Panc1 (cell line): ENCODE measurements at regions not wholly inside any gene's neighbourhood (a gene's known extent, or its start where the extent isn't known, plus 50 kb on each side); places are given as distances from the start of the nearest gene placed in this dataset.

Experiments used
- ATAC-seq: fragments of 200-7000 bp; cut with Tn5 transposase; 2 replicates; pipeline ENCODE4 v1.9.1; 2020; ENCODE audit warnings: mild to moderate bottlenecking, moderate library complexity
- BruUV-seq: library from RNA; stranded (reverse); fragments of 400-500 nt; replicated peaks from 2 replicates; lab custom pipeline; 2021; lab: Mats Ljungman, UMichigan
- CTCF ChIA-PET: fragments of 300-600 bp; sonication (Branson Sonifier 250); formaldehyde crosslinking; loops from one replicate; lab custom pipeline; 2022; ENCODE audit warnings: antibody characterized with exemption; lab: Charles Lee
- POLR2A ChIA-PET: fragments of 300-600 bp; sonication (Branson Sonifier 250); formaldehyde crosslinking; loops from one replicate; lab custom pipeline; 2022; ENCODE audit warnings: antibody characterized with exemption; lab: Charles Lee
- DNase-seq: peaks from one replicate; pipeline ENCODE4 v3.0.0-alpha.2; 2010; ENCODE audit warnings: low read depth, low spot score
- H3K27ac ChIP-seq: 2 replicates; pipeline ENCODE4 v1.5.1; 2011; ENCODE audit warnings: mild to moderate bottlenecking, low read length, inconsistent platforms
- H3K27me3 ChIP-seq: fragments of 200-500 bp; sonication (Bioruptor generic); 2 replicates; pipeline ENCODE4 v1.6.0; 2014; ENCODE audit warnings: low read length, inconsistent platforms; ENCODE audit not compliant: control insufficient read depth, insufficient read depth
- H3K36me3 ChIP-seq: fragments of 200-500 bp; sonication (Bioruptor generic); 2 replicates; pipeline ENCODE4 v1.5.1; 2014; ENCODE audit warnings: inconsistent platforms, mild to moderate bottlenecking, low read length, moderate library complexity; ENCODE audit not compliant: control insufficient read depth, insufficient read depth
- H3K4me1 ChIP-seq: 2 replicates; pipeline ENCODE4 v1.5.1; 2011; ENCODE audit warnings: inconsistent platforms, mild to moderate bottlenecking, low read length, moderate library complexity; ENCODE audit not compliant: control insufficient read depth, insufficient read depth
- H3K4me3 ChIP-seq, 2 experiments: 2 replicates each; pipeline ENCODE4 v1.5.1; 2011 to 2012; ENCODE audit warnings: low read depth in 2 of 2, low read length in 2 of 2, mild to moderate bottlenecking in 2 of 2, inconsistent platforms in 1 of 2, moderate library complexity in 1 of 2
- H3K9me3 ChIP-seq: fragments of 200-500 bp; sonication (Bioruptor generic); 2 replicates; pipeline ENCODE4 v1.5.1; 2014; ENCODE audit warnings: low read depth, mild to moderate bottlenecking, inconsistent platforms, low read length, moderate library complexity; ENCODE audit not compliant: control insufficient read depth, insufficient read depth
- POLR2AphosphoS5 ChIP-seq: IDR thresholded peaks from 2 replicates; pipeline ENCODE4 v1.6.1; 2012; ENCODE audit warnings: mild to moderate bottlenecking, low read depth, low read length, moderate library complexity
- SIN3A ChIP-seq: IDR thresholded peaks from 2 replicates; pipeline ENCODE4 v1.6.1; 2012; ENCODE audit warnings: low read depth, mild to moderate bottlenecking, low read length, moderate library complexity, borderline replicate concordance; ENCODE audit not compliant: insufficient read depth
- TCF7L2 ChIP-seq: IDR thresholded peaks from 2 replicates; pipeline ENCODE4 v1.6.1; 2011; ENCODE audit warnings: mild to moderate bottlenecking, low read depth, low read length, inconsistent platforms
- in situ Hi-C: cut with HindIII; loops from 2 replicates; pipeline ENCODE4 v1.10.0; 2016; ENCODE audit warnings: low sequenced_read_pairs, low pct_unique_long_range_greater_than_20kb
- intact Hi-C: fragments of 100-400 bp; cut with micrococcal nuclease; formaldehyde crosslinking; loops from one replicate; pipeline ENCODE4 v1.10.0; 2022; ENCODE audit not compliant: unreplicated experiment
- TF ChIP-seq, protein P1 (sequence below): fragments of 450-650 bp; IDR thresholded peaks from 2 replicates; pipeline ENCODE4 v1.5.1; 2017; ENCODE audit warnings: mild to moderate bottlenecking
- TF ChIP-seq, protein P2 (sequence below), 2 experiments: IDR thresholded peaks; 2 replicates each; pipeline ENCODE4 v1.6.1; 2011 to 2012; ENCODE audit warnings: low read depth in 2 of 2, control low read depth in 1 of 2, low read length in 1 of 2, mild to moderate bottlenecking in 1 of 2, moderate library complexity in 1 of 2; ENCODE audit not compliant: insufficient read depth in 1 of 2

DNA sequence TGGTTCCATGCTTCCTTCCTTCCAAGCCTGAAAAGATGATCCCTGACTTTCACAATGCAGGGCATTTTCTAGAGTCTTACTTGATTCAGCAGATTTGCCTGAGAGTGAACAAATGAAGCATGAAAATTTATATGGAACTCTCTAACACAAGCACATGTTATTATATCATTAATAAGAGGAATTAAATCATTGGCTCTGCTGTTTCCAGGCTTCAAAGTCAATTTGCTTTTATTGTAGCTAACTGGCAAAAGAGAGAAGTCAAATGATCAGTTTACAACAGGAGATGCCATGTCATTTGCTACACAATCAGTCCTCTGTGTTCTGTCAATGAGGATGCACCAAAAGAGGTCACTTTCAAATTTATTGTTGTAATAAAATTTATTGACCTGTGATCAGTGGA, 101.5 kb upstream of the UGT8 start:
- ChIA-PET POLR2A (no interaction called here), CTCF (no interaction called here)
- intact Hi-C loops: no loop called here
- no peaks in the 10 kb centered on the region for H3K27me3 ChIP-seq
- no peaks in the 10 kb centered on the region for H3K9me3 ChIP-seq
- DNase-seq: no peak
- TF ChIP-seq, protein P1, sequence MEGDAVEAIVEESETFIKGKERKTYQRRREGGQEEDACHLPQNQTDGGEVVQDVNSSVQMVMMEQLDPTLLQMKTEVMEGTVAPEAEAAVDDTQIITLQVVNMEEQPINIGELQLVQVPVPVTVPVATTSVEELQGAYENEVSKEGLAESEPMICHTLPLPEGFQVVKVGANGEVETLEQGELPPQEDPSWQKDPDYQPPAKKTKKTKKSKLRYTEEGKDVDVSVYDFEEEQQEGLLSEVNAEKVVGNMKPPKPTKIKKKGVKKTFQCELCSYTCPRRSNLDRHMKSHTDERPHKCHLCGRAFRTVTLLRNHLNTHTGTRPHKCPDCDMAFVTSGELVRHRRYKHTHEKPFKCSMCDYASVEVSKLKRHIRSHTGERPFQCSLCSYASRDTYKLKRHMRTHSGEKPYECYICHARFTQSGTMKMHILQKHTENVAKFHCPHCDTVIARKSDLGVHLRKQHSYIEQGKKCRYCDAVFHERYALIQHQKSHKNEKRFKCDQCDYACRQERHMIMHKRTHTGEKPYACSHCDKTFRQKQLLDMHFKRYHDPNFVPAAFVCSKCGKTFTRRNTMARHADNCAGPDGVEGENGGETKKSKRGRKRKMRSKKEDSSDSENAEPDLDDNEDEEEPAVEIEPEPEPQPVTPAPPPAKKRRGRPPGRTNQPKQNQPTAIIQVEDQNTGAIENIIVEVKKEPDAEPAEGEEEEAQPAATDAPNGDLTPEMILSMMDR: no peak
- TF ChIP-seq SIN3A: no peak
- TF ChIP-seq TCF7L2: no peak
- TF ChIP-seq, protein P2, sequence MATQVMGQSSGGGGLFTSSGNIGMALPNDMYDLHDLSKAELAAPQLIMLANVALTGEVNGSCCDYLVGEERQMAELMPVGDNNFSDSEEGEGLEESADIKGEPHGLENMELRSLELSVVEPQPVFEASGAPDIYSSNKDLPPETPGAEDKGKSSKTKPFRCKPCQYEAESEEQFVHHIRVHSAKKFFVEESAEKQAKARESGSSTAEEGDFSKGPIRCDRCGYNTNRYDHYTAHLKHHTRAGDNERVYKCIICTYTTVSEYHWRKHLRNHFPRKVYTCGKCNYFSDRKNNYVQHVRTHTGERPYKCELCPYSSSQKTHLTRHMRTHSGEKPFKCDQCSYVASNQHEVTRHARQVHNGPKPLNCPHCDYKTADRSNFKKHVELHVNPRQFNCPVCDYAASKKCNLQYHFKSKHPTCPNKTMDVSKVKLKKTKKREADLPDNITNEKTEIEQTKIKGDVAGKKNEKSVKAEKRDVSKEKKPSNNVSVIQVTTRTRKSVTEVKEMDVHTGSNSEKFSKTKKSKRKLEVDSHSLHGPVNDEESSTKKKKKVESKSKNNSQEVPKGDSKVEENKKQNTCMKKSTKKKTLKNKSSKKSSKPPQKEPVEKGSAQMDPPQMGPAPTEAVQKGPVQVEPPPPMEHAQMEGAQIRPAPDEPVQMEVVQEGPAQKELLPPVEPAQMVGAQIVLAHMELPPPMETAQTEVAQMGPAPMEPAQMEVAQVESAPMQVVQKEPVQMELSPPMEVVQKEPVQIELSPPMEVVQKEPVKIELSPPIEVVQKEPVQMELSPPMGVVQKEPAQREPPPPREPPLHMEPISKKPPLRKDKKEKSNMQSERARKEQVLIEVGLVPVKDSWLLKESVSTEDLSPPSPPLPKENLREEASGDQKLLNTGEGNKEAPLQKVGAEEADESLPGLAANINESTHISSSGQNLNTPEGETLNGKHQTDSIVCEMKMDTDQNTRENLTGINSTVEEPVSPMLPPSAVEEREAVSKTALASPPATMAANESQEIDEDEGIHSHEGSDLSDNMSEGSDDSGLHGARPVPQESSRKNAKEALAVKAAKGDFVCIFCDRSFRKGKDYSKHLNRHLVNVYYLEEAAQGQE (IDR thresholded peaks at IDR 0.05; ENCODE audit: insufficient read depth in 1 of 2, low read depth in 2 of 2, low read length in 1 of 2): no peak
- no peak for TF ChIP-seq POLR2AphosphoS5
- H3K4me1 ChIP-seq: no peaks in the 10 kb centered on the region
- H3K4me3 ChIP-seq: no peak overlapping the region
- H3K36me3 ChIP-seq: no peaks in the 10 kb centered on the region
- H3K27ac ChIP-seq: no peak overlapping the region
- no TSS peak for BruUV-seq
- in situ Hi-C loops: no loop called here
- no peak for ATAC-seq

DNA sequence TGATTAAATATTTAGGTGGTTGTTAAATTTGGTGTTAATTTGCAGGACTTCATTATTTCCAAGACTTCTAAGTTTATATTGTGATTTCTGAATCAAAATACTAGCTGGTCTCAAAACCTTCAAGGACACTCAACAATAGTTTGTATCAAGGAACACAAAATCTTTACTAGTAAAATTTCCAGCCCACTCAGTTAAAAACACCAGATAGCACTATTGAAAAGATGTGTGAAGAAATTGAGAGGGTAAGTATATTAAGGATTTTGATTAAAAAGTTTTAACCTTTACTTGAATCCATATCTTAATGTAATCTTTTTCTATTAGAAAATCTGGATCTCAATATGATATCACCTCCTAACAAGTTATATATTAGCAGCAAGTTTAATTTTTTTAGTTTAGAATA, 89.3 kb upstream of the UGT8 start:
- no TSS peak for BruUV-seq
- POLR2A ChIA-PET: no interaction called here
- H3K4me1 ChIP-seq: no peaks in the 10 kb centered on the region
- H3K36me3 ChIP-seq: no peaks in the 10 kb centered on the region
- no peak overlapping the region for H3K27ac ChIP-seq
- DNase-seq (no peak), ATAC-seq (no peak)
- CTCF ChIA-PET: no interaction called here
- in situ Hi-C loops (no loop called here), intact Hi-C loops (no loop called here)
- TF ChIP-seq TCF7L2: no peak
- no peaks in the 10 kb centered on the region for H3K9me3 ChIP-seq
- H3K27me3 ChIP-seq: no peaks in the 10 kb centered on the region
- no peak overlapping the region for H3K4me3 ChIP-seq

DNA sequence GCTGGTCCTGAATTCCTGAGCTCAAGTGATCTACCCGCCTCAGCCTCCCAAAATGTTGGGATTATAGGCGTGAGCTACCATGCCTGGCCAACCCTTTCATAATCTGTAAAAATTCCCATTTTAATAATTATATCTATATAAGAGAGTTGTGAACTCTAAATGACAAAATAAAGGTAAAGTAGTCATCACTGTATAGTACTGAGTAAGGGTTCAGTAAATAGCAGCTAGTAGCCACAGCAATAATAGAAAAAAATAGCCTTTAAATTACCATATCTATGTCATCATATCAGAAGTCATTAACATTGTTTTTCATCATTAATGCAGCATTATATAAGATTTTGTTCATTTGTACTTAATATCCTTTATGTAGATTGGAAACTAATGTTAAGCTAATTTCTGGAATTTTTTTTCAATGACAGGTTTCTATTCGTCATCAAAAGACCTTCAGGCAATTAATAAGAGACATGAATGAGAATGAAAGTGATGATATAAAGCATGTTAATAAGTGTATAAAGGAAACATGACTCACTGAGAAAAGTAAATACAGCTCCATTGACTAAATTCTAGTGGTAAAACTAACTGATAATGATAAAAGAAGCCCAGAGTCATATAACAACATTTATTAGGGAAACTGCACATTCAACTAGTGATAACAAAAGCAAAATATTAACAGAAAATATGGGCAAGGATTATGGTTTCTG, 85.9 kb upstream of the UGT8 start:
- H3K4me3 ChIP-seq: no peak overlapping the region
- no peaks in the 10 kb centered on the region for H3K36me3 ChIP-seq
- H3K4me1 ChIP-seq: no peaks in the 10 kb centered on the region
- ChIA-PET CTCF (no interaction called here), POLR2A (no interaction called here)
- intact Hi-C loops (no loop called here), in situ Hi-C loops (no loop called here)
- BruUV-seq: no TSS peak
- no peaks in the 10 kb centered on the region for H3K9me3 ChIP-seq
- ATAC-seq (no peak), DNase-seq (no peak)
- H3K27me3 ChIP-seq: no peaks in the 10 kb centered on the region
- TF ChIP-seq, protein P2 (IDR thresholded peaks at IDR 0.05; ENCODE audit: insufficient read depth in 1 of 2, low read depth in 2 of 2, low read length in 1 of 2): no peak
- TF ChIP-seq, protein P1: no peak
- TF ChIP-seq POLR2AphosphoS5 (no peak), TCF7L2 (no peak), SIN3A (no peak)
- H3K27ac ChIP-seq: no peak overlapping the region
